Thymus (tissue), 11 donors: ENCODE measurements at regions not wholly inside any gene's neighbourhood (a gene's known extent, or its start where the extent isn't known, plus 50 kb on each side); places are given as distances from the start of the nearest gene placed in this dataset.
A peak's percentile ranks its signal among the peaks of the same experiment; 100 is the strongest.

Source experiments
- DNase-seq, 9 donors: peaks; one replicate each; pipeline ENCODE4 v3.0.0-alpha.2; 2013; ENCODE audit warnings: low spot score in 9 of 9, low read depth in 6 of 9, missing footprints in 1 of 9
- H3K27ac ChIP-seq, 2 donors: one replicate each; pipeline ENCODE4 v1.5.1; 2013; ENCODE audit warnings: control low read depth in 1 of 2, low read depth in 1 of 2, low read length in 1 of 2, mild to moderate bottlenecking in 1 of 2, moderate library complexity in 1 of 2
- H3K27me3 ChIP-seq, 2 donors: one replicate each; pipeline ENCODE4 v1.5.1; 2013; ENCODE audit warnings: low read length in 1 of 2; ENCODE audit not compliant: control insufficient read depth in 2 of 2, insufficient read depth in 1 of 2
- H3K36me3 ChIP-seq, 2 donors: one replicate each; pipeline ENCODE4 v1.5.1; 2013; ENCODE audit warnings: low read length in 1 of 2, mild to moderate bottlenecking in 1 of 2, moderate library complexity in 1 of 2; ENCODE audit not compliant: control insufficient read depth in 2 of 2, insufficient read depth in 2 of 2
- H3K4me1 ChIP-seq, 2 donors: one replicate each; pipeline ENCODE4 v1.5.1; 2013; ENCODE audit warnings: low read length in 2 of 2; ENCODE audit not compliant: control insufficient read depth in 2 of 2, insufficient read depth in 2 of 2
- H3K4me3 ChIP-seq, 2 donors: one replicate each; pipeline ENCODE4 v1.5.1; 2013; ENCODE audit warnings: low read length in 2 of 2, control low read depth in 1 of 2, mild to moderate bottlenecking in 1 of 2
- H3K9me3 ChIP-seq, 2 donors: one replicate each; pipeline ENCODE4 v1.5.1; 2013; ENCODE audit warnings: low read length in 1 of 2, mild to moderate bottlenecking in 1 of 2; ENCODE audit not compliant: control insufficient read depth in 2 of 2, insufficient read depth in 1 of 2
- WGBS: extraction: QIAGEN DNeasy Blood & Tissue Kit; methylation state at CpG from one replicate; pipeline ENCODE4 v1.1.7; 2013; 5-methylcytosine and 5-hydroxymethylcytosine counted together
- donor health status: healthy.

DNA sequence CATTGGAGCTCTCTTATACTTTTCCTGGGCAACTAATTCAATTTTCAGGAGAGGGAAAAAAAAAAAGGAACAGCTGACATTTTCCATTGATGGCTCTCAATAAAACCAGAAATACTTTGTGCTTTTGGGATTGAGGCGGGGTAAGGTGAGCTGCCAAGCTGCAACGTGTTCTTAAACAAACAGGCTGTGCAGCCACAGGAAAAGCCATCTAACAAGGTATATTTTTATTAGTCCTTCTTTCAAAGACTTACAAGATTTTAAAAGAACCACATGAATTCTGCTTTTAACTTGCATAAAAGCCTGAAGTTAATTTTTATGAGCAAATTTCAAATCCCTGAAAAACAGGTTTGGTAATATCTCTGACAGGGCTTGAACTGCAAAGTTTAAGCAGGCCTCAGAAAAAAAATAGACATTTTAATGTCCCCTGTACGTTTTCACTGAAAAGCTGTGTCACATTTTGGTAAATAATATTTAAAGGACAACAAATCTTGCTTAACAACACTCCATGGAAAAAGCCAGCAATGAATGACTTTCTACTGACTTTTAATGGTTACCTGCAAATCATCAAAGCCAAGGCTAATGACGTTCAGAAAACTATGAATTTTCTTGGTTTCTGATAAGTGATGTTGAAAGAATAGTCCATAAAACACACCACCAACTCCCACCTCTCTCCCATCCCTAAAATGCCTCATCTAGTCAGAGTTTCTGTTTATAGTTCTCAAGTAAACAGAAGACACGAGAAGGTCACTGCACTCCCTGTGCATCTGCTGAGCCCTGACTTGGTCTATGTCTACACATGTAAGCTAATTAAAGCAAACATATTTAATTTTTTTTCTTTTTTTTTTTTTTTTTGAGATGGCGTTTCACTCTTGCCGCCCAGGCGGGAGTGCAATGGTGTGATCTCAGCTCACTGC lies 433.6 kb downstream of the PIK3R1 start:
- H3K4me3 ChIP-seq: no peak overlapping the region
- no peaks in the 10 kb centered on the region for H3K9me3 ChIP-seq
- DNase-seq: no peak
- H3K27ac ChIP-seq: no peak overlapping the region
- 95% methylated on average over 8 of the region's 8 CpGs for WGBS
- peaks cover 0 to 4% of the 10 kb centered on the region in 2 donors for H3K4me1 ChIP-seq
- H3K27me3 ChIP-seq: no peaks in the 10 kb centered on the region
- H3K36me3 ChIP-seq: no peaks in the 10 kb centered on the region

DNA sequence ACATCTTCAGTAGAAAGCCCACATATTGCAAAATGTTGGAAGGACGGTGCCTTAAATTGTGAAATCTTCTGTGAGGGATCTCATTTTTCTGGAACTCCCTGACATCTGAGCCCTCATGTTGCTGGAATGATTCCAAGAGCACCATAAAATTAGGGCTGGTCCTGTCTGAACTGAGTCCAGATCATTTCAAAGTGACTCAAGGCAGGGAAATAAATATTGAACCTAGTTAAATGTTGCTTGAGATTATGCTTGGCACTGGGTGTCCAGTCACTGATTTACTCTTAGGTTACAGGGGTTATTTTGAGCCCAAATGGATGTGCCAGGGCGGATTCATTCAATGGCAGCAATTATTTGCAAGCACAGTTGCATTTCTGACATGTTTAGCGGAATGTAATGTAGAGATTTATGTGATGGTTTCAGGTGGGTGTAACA lies 437.0 kb downstream of the PIK3R1 start:
- WGBS: 90% methylated on average over 3 of the region's 3 CpGs
- DNase-seq: peak in 2 of 9 donors; percentile 3 to 32
- Histone ChIP-seq H3K27me3 (no peaks in the 10 kb centered on the region), H3K36me3 (no peaks in the 10 kb centered on the region), H3K9me3 (no peaks in the 10 kb centered on the region), H3K4me3 (no peak overlapping the region), H3K4me1 (peaks cover 0 to 4% of the 10 kb centered on the region in 2 donors), H3K27ac (no peak overlapping the region)

DNA sequence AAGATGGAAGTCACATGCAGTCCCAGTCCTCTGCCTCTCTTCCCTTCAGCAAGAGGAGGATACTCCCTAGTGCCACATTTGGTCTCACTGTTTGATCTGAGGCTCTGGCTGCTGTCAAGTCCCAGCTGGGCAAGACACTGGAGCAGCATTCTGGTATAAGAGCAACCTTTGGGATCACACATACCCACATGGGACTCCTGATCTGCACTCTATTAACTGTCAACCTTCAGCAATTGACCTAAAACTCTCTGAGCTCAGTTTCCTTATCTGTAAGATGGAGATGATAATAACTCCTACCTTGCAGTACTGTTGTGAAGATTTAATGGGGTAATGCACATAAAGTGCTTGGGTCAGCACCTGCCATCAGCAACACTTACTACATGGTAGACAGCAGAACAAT lies 437.9 kb downstream of the PIK3R1 start:
- peaks cover 0 to 4% of the 10 kb centered on the region in 2 donors for H3K4me1 ChIP-seq
- peak overlapping the region in 1 of 2 donors; percentile 38 for H3K27ac ChIP-seq
- no peaks in the 10 kb centered on the region for H3K9me3 ChIP-seq
- no peak for DNase-seq
- H3K4me3 ChIP-seq: no peak overlapping the region
- H3K36me3 ChIP-seq: no peaks in the 10 kb centered on the region
- H3K27me3 ChIP-seq: no peaks in the 10 kb centered on the region

DNA sequence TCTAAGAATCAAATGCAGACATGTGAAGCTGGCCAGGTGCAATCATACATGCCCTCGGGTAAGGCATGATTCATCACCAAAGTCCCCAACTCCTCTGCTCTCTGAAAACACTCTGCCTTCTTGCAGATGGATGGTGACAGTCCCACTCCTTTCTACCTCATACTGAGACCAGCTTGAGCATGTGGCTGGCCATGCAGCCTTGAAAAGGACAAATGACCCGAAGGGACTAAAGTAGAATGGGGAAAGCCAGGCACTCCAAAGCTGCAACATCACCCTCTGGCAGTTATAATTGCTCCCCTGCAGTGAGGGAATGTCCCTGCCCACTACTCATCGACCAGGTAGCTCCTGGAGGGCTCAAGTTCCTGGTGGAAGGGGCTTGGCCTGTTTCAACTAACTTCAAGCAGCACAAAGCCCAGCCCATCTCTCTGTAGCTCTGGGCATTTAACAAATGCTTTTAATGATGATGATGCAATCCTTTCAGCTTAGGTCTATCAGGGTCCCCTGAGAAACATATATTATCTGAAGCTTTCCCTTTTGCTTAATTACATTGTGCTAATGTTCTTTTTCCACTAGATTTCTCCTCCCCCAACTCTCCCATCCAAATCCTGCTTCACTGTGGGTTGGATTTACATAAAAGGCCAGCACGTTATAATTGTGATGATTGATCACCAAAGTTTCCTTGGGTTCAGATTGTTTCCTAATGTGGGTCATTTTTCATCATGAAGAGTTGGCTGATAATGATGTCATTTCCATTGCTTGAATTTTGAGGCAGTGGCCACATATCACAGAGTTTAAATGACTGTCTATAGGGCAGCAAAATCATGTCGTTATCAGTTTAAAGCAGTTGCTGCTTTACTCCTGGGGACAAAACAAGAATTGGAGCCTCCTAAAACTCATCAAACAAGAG lies 436.5 kb upstream of the SLC30A5 start:
- H3K27me3 ChIP-seq: no peaks in the 10 kb centered on the region
- DNase-seq: no peak
- 83% methylated on average over 5 of the region's 5 CpGs for WGBS
- no peak overlapping the region for H3K4me3 ChIP-seq
- H3K9me3 ChIP-seq: no peaks in the 10 kb centered on the region
- H3K4me1 ChIP-seq: peaks cover 0 to 4% of the 10 kb centered on the region in 2 donors
- H3K27ac ChIP-seq: no peak overlapping the region
- no peaks in the 10 kb centered on the region for H3K36me3 ChIP-seq

DNA sequence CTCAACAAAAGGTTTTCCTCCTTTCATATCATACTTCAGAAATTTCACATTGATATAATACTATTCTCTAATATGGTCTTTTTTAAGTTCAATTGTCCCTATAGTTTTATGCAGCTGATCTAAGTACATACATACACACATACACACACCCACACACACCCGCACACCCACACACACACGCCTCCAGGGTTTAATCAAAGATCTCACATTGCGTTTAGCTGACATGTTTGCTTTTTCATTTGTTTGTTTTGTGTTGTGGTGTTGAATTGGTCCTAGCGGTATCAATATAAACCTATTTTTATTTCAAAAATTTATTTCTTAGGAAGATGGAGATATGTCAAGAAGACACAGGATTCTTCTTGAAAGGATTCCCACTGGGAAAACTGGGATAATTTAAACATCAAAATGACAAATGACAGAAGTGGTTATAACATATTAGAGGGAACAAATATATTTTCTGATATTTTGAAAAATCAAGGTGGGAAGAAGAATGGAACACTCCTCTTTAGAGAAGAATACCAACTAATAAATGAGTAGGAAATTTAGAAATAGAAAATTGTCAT lies 434.9 kb upstream of the SLC30A5 start:
- H3K4me3 ChIP-seq: no peak overlapping the region

DNA sequence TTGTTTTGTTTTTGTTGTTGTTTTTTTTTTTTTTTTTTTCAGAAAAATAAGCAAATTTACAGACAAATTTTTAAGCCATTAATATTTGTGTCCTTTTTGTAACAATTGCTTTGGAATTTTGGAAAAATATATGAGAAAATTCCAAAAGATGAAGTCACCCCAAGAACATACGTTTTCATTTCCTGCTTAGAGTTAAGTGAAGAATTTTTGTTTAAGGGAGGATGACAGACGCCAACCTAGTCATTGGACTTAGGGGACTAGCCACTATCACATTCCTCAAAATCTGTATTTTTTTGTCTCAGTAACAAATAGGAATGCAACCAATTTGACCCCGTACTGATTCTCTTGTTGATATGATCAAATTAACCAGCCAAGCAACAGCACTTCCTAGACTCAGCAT lies 433.9 kb upstream of the SLC30A5 start:
- Histone ChIP-seq H3K27ac (no peak overlapping the region), H3K4me3 (no peak overlapping the region), H3K36me3 (no peaks in the 10 kb centered on the region), H3K9me3 (no peaks in the 10 kb centered on the region), H3K27me3 (no peaks in the 10 kb centered on the region), H3K4me1 (no peaks in the 10 kb centered on the region)
- no peak for DNase-seq
- 93% methylated on average over 3 of the region's 3 CpGs for WGBS

More for the DNA sequence above, 434.9 kb upstream of the SLC30A5 start:
- Histone ChIP-seq H3K27ac (no peak overlapping the region), H3K27me3 (no peaks in the 10 kb centered on the region), H3K4me1 (no peaks in the 10 kb centered on the region), H3K36me3 (no peaks in the 10 kb centered on the region), H3K9me3 (no peaks in the 10 kb centered on the region)
- 98% methylated on average over 4 of the region's 4 CpGs for WGBS
- DNase-seq: no peak

DNA sequence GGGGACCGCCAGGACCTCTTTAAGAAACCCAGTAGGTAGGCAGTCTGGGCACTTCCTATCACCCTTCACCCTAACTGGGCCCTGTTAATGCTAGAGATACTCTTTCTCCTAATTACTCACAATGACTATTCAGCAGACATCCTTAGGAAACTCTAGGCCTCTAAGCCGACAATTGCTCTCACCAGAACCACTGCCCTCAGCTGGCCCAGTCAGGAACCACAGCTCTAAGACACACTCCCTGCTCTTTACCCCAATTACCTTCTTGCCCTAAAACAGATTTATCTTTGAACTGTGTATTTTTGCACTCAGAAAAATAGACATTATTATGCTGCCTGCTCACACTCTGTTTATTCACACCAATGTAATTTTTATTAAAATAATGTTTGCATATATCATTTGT lies 432.6 kb upstream of the SLC30A5 start:
- Histone ChIP-seq H3K9me3 (no peaks in the 10 kb centered on the region), H3K36me3 (no peaks in the 10 kb centered on the region), H3K27me3 (no peaks in the 10 kb centered on the region), H3K27ac (no peak overlapping the region), H3K4me1 (no peaks in the 10 kb centered on the region), H3K4me3 (no peak overlapping the region)
- WGBS: 82% methylated on average over 2 of the region's 2 CpGs
- DNase-seq: peak in 3 of 9 donors; percentile 5 to 43 (median 28)

DNA sequence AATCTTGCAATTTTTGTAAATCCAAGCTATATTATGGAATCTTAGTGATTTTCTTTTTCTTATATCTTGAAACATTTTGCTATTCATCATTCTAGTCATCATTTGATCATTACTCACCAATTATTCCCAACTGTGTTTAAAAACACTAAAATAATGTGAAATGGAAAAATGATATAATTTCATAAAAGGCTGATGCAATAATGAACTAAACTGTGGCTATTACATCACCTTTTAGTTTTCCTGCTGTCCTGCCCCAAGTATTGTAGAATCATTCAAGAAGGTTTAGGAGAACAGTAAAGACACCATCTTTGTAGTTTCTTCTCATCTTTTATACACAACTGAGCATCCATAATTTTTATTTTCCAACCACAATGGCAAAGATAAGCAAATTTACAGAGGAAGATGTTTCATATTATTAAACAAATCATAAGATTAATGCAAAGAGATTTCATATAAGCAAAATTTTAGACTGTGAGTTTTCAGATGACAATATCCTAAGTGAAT lies 431.0 kb upstream of the SLC30A5 start:
- H3K27me3 ChIP-seq: no peaks in the 10 kb centered on the region
- no peak overlapping the region for H3K4me3 ChIP-seq
- no peak overlapping the region for H3K27ac ChIP-seq
- no peaks in the 10 kb centered on the region for H3K4me1 ChIP-seq
- H3K36me3 ChIP-seq: no peaks in the 10 kb centered on the region
- no peak for DNase-seq
- no peaks in the 10 kb centered on the region for H3K9me3 ChIP-seq
